ENCODE measurements at regions not wholly inside any gene's neighbourhood (a gene's known extent, or its start where the extent isn't known, plus 50 kb on each side); places are given as distances from the start of the nearest gene placed in this dataset.

DNA sequence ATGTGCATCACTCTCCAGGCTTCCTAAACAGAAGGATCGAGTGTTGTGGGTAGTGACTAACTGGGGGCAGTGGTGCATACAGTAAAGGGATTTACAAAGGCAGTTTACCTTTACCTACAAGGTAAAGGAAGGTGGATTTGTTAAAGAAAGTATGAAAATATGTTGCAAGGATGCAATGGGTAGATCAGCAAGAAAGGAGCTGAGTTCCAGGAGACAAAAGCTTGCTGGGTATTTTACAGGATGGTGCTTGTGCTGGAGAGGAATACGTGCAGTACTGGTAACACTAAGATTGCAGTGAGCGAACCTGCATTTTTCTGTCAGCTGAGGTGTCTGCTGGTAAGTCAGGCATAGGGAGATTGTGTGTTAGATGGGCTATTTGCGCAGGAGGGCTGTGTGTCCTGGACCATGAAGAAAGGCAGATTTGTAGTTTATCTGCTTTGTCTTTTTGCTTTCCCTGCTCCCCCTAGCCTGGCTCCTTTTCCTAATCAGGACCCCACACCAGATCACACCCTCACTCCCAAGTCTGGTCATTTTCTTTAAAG, 304.6 kb downstream of the THBS2 start:
- intact Hi-C loops (cut with DNase I; ENCODE audit: low total_unique reads), result no loop called here
- Histone ChIP-seq H3K9me3 (no peaks in the 10 kb centered on the region), H3K4me1 (peaks cover 0 to 21% (median 10%) of the 10 kb centered on the region in 4 donors), H3K27ac (peak overlapping the region in 1 of 5 donors; percentile 66), H3K36me3 (no peaks in the 10 kb centered on the region), H3K27me3 (no peaks in the 10 kb centered on the region), H3K4me3 (no peak overlapping the region)
- TF ChIP-seq, protein P1, sequence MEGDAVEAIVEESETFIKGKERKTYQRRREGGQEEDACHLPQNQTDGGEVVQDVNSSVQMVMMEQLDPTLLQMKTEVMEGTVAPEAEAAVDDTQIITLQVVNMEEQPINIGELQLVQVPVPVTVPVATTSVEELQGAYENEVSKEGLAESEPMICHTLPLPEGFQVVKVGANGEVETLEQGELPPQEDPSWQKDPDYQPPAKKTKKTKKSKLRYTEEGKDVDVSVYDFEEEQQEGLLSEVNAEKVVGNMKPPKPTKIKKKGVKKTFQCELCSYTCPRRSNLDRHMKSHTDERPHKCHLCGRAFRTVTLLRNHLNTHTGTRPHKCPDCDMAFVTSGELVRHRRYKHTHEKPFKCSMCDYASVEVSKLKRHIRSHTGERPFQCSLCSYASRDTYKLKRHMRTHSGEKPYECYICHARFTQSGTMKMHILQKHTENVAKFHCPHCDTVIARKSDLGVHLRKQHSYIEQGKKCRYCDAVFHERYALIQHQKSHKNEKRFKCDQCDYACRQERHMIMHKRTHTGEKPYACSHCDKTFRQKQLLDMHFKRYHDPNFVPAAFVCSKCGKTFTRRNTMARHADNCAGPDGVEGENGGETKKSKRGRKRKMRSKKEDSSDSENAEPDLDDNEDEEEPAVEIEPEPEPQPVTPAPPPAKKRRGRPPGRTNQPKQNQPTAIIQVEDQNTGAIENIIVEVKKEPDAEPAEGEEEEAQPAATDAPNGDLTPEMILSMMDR (IDR thresholded peaks at IDR 0.05), result no peak
- TF ChIP-seq POLR2A (IDR thresholded peaks at IDR 0.05), result no peak
- no peak for TF ChIP-seq POLR2AphosphoS5 (IDR thresholded peaks at IDR 0.05)
- TF ChIP-seq EP300 (IDR thresholded peaks at IDR 0.05), result no peak
- DNase-seq, result no peak
- 93 to 99% (median 94%) methylated on average over 4 of the region's 4 CpGs for WGBS, 5 donors

- DNase-seq, result no peak
- Histone ChIP-seq H3K4me3 (no peak overlapping the region), H3K27me3 (no peaks in the 10 kb centered on the region), H3K4me1 (peaks cover 0 to 21% (median 10%) of the 10 kb centered on the region in 4 donors), H3K27ac (no peak overlapping the region), H3K36me3 (no peaks in the 10 kb centered on the region), H3K9me3 (no peaks in the 10 kb centered on the region)
- WGBS, 5 donors, result 76 to 90% (median 88%) methylated on average over 6 of the region's 6 CpGs
- intact Hi-C loops (cut with DNase I; ENCODE audit: low total_unique reads), result no loop called here
- TF ChIP-seq POLR2AphosphoS5 (IDR thresholded peaks at IDR 0.05), result no peak
- TF ChIP-seq, protein P1 (IDR thresholded peaks at IDR 0.05), result no peak
- TF ChIP-seq EP300 (IDR thresholded peaks at IDR 0.05), result no peak
- TF ChIP-seq POLR2A (IDR thresholded peaks at IDR 0.05), result no peak
Observed at GRCh38 chr6:168948002-168948401, 305.6 kb downstream of the THBS2 start.

- WGBS, 5 donors, result 66 to 83% (median 69%) methylated on average over 11 to 13 of the region's 13 CpGs
- no peaks in the 10 kb centered on the region for H3K9me3 ChIP-seq
- TF ChIP-seq POLR2AphosphoS5 (IDR thresholded peaks at IDR 0.05), result no peak
- TF ChIP-seq, protein P1 (IDR thresholded peaks at IDR 0.05), result no peak
- TF ChIP-seq EP300 (IDR thresholded peaks at IDR 0.05), result no peak
- TF ChIP-seq POLR2A (IDR thresholded peaks at IDR 0.05), result no peak
Observed at GRCh38 chr6:168943231-168943905, 310.3 kb downstream of the THBS2 start.

GRCh38 chr6:168942646-168943045, 311.0 kb downstream of the THBS2 start:
- DNase-seq, result no peak
- H3K9me3 ChIP-seq, result no peaks in the 10 kb centered on the region
- H3K36me3 ChIP-seq, result no peaks in the 10 kb centered on the region
- H3K27me3 ChIP-seq, result no peaks in the 10 kb centered on the region
- H3K4me1 ChIP-seq, result no peaks in the 10 kb centered on the region
- no peak overlapping the region for H3K4me3 ChIP-seq
- TF ChIP-seq POLR2AphosphoS5 (IDR thresholded peaks at IDR 0.05) (no peak), EP300 (IDR thresholded peaks at IDR 0.05) (no peak), POLR2A (IDR thresholded peaks at IDR 0.05) (no peak)
- TF ChIP-seq, protein P1 (IDR thresholded peaks at IDR 0.05), result no peak
- 87 to 95% (median 92%) methylated on average over 11 to 13 of the region's 13 CpGs for WGBS, 5 donors
- intact Hi-C loops (cut with DNase I; ENCODE audit: low total_unique reads), result no loop called here
- no peak overlapping the region for H3K27ac ChIP-seq

More at GRCh38 chr6:168943231-168943905, 310.3 kb downstream of the THBS2 start:
- Histone ChIP-seq H3K4me1 (no peaks in the 10 kb centered on the region), H3K4me3 (no peak overlapping the region), H3K27me3 (no peaks in the 10 kb centered on the region), H3K36me3 (no peaks in the 10 kb centered on the region), H3K27ac (no peak overlapping the region)
- no peak for DNase-seq
- intact Hi-C loops (cut with DNase I; ENCODE audit: low total_unique reads), result no loop called here

All from stomach (tissue), 8 donors.